ENCODE measurements at regions not wholly inside any gene's neighbourhood (a gene's known extent, or its start where the extent isn't known, plus 50 kb on each side); places are given as distances from the start of the nearest gene placed in this dataset.

DNA sequence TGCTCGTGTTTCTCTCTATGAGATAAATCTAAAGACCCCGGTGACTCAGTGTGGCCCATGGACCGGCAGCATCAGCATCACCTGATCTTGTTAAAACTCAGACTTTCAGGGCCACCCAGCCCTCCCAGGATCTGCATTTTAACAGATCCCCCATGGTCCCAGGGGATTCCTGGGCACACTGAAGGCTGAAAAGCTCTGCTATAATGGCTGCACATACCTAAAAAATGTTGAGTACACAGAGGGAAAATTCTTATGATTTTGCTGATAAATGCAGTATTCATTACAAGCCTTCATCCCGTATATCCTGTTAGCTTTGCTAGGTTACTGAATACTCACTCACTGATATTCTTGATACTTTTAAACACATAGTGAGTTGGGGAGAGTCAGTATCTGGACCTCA, 200.5 kb downstream of the MYLK4 start:
- DNase-seq (ENCODE audit: low spot score): peak; percentile 28

DNA sequence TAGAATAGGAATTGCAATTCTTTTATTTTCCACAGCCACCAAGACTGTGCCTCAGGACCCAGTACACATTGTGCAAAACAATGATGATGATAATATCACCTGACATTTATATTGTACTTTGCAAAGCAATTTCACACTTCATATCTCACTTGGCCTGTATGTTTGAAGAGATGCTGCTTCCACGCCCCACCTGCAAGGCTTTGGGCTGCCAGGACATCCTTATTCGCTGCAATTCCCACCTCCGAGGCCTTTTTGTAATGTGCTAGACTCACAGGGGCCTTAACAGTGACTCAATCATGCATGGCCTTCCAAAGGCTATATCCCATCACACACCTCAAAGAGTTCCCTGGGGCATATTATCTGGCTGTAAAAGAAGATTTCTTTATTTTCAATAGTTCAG, 200.9 kb downstream of the MYLK4 start:
- TF ChIP-seq, protein P1, sequence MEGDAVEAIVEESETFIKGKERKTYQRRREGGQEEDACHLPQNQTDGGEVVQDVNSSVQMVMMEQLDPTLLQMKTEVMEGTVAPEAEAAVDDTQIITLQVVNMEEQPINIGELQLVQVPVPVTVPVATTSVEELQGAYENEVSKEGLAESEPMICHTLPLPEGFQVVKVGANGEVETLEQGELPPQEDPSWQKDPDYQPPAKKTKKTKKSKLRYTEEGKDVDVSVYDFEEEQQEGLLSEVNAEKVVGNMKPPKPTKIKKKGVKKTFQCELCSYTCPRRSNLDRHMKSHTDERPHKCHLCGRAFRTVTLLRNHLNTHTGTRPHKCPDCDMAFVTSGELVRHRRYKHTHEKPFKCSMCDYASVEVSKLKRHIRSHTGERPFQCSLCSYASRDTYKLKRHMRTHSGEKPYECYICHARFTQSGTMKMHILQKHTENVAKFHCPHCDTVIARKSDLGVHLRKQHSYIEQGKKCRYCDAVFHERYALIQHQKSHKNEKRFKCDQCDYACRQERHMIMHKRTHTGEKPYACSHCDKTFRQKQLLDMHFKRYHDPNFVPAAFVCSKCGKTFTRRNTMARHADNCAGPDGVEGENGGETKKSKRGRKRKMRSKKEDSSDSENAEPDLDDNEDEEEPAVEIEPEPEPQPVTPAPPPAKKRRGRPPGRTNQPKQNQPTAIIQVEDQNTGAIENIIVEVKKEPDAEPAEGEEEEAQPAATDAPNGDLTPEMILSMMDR (IDR thresholded peaks at IDR 0.05): no peak
- H3K36me3 ChIP-seq: no peaks in the 10 kb centered on the region
- no peak overlapping the region for H3K4me3 ChIP-seq
- H3K27ac ChIP-seq: no peak overlapping the region
- no peaks in the 10 kb centered on the region for H3K4me1 ChIP-seq
- no peak for DNase-seq (ENCODE audit: low spot score)
- H3K27me3 ChIP-seq: no peaks in the 10 kb centered on the region
- no peaks in the 10 kb centered on the region for H3K9me3 ChIP-seq

More for the DNA sequence above, 200.5 kb downstream of the MYLK4 start:
- TF ChIP-seq, protein P1 (IDR thresholded peaks at IDR 0.05): no peak
- H3K9me3 ChIP-seq: no peaks in the 10 kb centered on the region
- no peaks in the 10 kb centered on the region for H3K36me3 ChIP-seq
- H3K4me3 ChIP-seq: no peak overlapping the region
- H3K27ac ChIP-seq: no peak overlapping the region
- no peaks in the 10 kb centered on the region for H3K4me1 ChIP-seq
- H3K27me3 ChIP-seq: no peaks in the 10 kb centered on the region

DNA sequence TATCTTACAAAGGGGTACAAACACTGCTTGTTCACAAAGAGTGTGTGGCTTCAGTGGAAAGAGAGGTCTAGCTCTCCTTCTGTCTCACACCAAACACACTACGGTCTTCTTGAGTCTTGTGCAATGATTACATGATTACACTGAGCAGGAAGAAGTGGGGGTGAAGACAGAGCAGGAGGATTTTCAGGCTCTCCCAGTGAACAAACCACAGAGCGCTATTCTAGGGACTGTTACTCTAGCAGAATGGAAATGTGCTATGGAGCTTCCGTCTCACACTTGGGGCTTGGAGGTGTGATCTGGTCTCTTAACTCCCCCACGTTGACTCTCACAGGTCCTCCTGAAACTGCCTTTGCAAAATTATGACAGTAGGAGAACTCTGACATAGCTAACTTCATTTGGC, 203.4 kb downstream of the MYLK4 start:
- Histone ChIP-seq H3K9me3 (no peaks in the 10 kb centered on the region), H3K4me1 (no peaks in the 10 kb centered on the region), H3K27ac (no peak overlapping the region), H3K27me3 (no peaks in the 10 kb centered on the region), H3K36me3 (no peaks in the 10 kb centered on the region), H3K4me3 (no peak overlapping the region)
- TF ChIP-seq, protein P1 (IDR thresholded peaks at IDR 0.05): no peak
- DNase-seq (ENCODE audit: low spot score): peak; percentile 40

DNA sequence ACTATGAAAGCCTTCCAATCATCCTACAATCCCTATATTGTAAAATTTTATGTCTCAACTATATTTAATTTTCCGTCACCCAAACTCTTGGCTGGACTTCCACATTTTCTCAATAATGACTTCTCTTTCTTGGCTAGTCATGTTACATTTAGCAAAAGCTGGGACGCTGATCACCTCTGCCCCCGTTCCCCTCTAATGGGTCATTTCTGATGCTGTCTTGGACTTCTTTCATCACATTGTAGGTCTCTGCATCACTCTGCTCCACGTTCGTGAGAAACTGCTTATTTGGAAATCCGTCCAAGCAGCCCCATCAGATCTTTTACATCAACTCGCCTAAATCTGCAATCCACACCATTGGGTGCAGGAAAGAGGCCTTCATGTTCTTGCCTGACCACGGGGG, 203.8 kb downstream of the MYLK4 start:
- TF ChIP-seq, protein P1 (IDR thresholded peaks at IDR 0.05): no peak
- peak; percentile 11 for DNase-seq (ENCODE audit: low spot score)
- H3K36me3 ChIP-seq: no peaks in the 10 kb centered on the region
- H3K9me3 ChIP-seq: no peaks in the 10 kb centered on the region
- no peak overlapping the region for H3K4me3 ChIP-seq
- H3K27me3 ChIP-seq: no peaks in the 10 kb centered on the region
- no peak overlapping the region for H3K27ac ChIP-seq
- no peaks in the 10 kb centered on the region for H3K4me1 ChIP-seq

DNA sequence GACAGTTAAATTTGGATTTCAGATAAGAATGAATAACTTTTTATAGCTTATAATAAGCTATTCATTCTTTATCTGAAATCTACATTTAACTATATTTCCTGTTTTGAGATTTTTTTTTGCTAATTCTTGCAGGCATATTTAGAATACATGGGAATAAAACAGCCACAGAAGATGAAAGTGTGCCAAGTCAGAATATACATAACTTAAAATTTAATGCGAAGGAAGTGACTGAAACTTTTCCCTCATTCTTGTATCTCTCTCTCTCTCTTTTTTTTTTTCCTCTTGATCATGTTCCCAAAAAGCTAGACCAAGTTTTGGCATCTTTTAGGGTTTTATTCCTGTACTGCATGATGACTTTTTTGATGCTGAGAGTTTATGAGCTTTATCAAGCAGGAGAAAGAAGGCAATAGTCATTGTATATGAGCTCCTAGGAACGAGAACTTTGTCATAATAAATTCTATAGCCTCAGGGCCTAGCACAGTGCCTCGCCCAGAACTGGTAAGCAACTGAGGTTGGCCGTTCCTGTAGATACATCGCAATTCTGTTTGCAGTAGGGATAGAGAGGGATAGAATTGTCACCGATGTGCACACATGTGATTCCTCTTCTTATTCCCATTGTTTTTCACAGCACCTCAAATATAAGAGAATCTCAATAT, 205.2 kb downstream of the MYLK4 start:
- TF ChIP-seq, protein P1 (IDR thresholded peaks at IDR 0.05): no peak
- Histone ChIP-seq H3K27me3 (no peaks in the 10 kb centered on the region), H3K4me3 (no peak overlapping the region), H3K36me3 (no peaks in the 10 kb centered on the region), H3K9me3 (no peaks in the 10 kb centered on the region), H3K4me1 (no peaks in the 10 kb centered on the region), H3K27ac (no peak overlapping the region)
- peak; percentile 11 for DNase-seq (ENCODE audit: low spot score)

GRCh38 chr6:2543321-2543720, 207.4 kb downstream of the MYLK4 start:
- no peaks in the 10 kb centered on the region for H3K9me3 ChIP-seq
- TF ChIP-seq, protein P1 (IDR thresholded peaks at IDR 0.05): no peak
- no peaks in the 10 kb centered on the region for H3K27me3 ChIP-seq
- H3K36me3 ChIP-seq: no peaks in the 10 kb centered on the region
- H3K4me3 ChIP-seq: no peak overlapping the region
- no peak overlapping the region for H3K27ac ChIP-seq
- peak; percentile 28 for DNase-seq (ENCODE audit: low spot score)
- H3K4me1 ChIP-seq: no peaks in the 10 kb centered on the region
